ENCODE measurements at regions not wholly inside any gene's neighbourhood (a gene's known extent, or its start where the extent isn't known, plus 50 kb on each side); places are given as distances from the start of the nearest gene placed in this dataset.

DNA sequence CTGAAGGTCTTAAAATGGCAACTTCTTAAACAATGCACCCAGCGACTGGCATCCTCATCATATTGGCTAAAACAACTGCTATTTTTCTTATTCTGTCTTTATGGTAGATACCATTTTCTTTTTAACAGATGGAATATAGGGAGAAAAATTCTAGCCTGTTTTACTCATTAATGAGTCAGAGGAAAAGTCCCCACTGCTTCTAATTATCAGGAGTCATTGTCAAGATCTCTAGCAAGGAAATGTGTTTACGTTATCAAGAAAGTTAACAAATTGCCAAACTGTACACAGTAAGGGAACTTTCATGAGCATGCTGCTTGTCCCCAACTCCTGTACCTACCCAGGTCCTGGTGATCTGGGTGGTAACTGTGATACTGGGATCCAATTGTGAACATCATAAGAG lies 117.7 kb upstream of the KIAA1217 start:
- TF ChIP-seq EZH2 (IDR thresholded peaks at IDR 0.05; ENCODE audit: insufficient read depth, poor library complexity, severe bottlenecking) (no peak), EZH2phosphoT487 (IDR thresholded peaks at IDR 0.05; ENCODE audit: insufficient read depth, low read depth) (no peak)

Measured in GM23248 (cell line).